IPS-NIHi11 (cell line): ENCODE measurements at regions not wholly inside any gene's neighbourhood (a gene's known extent, or its start where the extent isn't known, plus 50 kb on each side); places are given as distances from the start of the nearest gene placed in this dataset.

Source experiments
- DNase-seq: peaks from one replicate; pipeline ENCODE4 v3.0.0; 2012; ENCODE audit warnings: mixed read lengths, low spot score

GRCh38 chr10:5310914-5311313, 53.9 kb upstream of the UCN3 start:
- DNase-seq: no peak

- no peak for DNase-seq
Measured at GRCh38 chr10:5311617-5312016, 53.1 kb upstream of the UCN3 start.

GRCh38 chr10:5314840-5315239, 49.9 kb upstream of the UCN3 start:
- no peak for DNase-seq
